Femur (tissue), 1 donor: ENCODE measurements at regions not wholly inside any gene's neighbourhood (a gene's known extent, or its start where the extent isn't known, plus 50 kb on each side); places are given as distances from the start of the nearest gene placed in this dataset.
"Not testable (repeated sequence)": the region's sequence is repeated elsewhere in the genome, so short reads cannot be mapped to it uniquely, and the experiment has no call there.

Experiments
- DNase-seq: peaks from one replicate; pipeline ENCODE4 v3.0.0-alpha.2; 2017

GRCh38 chr15:32342772-32343199 is 60.3 kb downstream of the GOLGA8K start:
- DNase-seq: peak; percentile 18

DNA sequence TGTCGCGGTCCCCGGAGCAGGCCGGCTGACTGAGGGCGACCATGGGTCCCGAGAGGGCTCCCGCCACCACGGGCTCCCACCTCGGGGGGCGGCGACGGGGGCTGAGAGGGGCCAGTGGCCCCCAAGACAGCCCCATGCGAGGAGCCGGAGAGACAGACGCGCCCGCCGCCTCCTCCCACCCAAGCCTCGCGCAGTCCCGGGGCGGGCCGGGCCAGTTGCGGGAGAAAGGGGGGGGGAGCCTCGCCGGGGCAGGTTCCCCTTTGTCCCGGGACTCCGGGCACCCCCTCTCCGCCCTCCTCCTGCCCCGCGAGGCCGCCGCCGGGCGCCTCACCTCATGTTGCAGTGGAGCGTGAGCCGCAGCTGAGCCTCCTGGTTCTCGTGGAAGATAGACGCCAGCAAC is 60.8 kb downstream of the GOLGA8K start:
- not testable (repeated sequence) for DNase-seq

DNA sequence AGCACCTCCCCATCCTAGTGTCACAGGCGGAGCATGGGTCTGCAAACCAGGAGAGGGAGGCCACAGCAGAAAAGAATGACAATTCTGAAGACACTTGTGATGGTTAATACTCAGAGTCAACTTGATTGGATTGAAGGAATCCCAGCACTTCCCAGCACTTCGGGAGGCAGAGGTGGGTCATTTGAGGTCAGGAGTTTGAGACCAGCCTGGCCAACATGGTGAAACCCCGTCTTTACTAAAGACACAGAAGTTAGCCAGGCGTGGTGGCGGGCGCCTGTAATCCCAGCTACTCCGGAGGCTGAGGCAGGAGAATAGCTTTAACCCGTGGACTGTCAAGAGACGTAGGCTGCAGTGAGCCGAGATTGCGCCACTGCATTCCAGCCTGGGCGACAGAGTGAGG is 61.6 kb downstream of the GOLGA8K start:
- not testable (repeated sequence) for DNase-seq

GRCh38 chr15:32336804-32337203 is 66.3 kb downstream of the GOLGA8K start:
- DNase-seq: not testable (repeated sequence)

- DNase-seq: peak; percentile 0
These were observed 79.7 kb downstream of the GOLGA8K start for GRCh38 chr15:32323353-32323752.

- DNase-seq: not testable (repeated sequence)
These were observed 83.8 kb downstream of the GOLGA8K start for GRCh38 chr15:32319247-32319646.

GRCh38 chr15:32316482-32316881 is 86.6 kb downstream of the GOLGA8K start:
- DNase-seq: not testable (repeated sequence)

DNA sequence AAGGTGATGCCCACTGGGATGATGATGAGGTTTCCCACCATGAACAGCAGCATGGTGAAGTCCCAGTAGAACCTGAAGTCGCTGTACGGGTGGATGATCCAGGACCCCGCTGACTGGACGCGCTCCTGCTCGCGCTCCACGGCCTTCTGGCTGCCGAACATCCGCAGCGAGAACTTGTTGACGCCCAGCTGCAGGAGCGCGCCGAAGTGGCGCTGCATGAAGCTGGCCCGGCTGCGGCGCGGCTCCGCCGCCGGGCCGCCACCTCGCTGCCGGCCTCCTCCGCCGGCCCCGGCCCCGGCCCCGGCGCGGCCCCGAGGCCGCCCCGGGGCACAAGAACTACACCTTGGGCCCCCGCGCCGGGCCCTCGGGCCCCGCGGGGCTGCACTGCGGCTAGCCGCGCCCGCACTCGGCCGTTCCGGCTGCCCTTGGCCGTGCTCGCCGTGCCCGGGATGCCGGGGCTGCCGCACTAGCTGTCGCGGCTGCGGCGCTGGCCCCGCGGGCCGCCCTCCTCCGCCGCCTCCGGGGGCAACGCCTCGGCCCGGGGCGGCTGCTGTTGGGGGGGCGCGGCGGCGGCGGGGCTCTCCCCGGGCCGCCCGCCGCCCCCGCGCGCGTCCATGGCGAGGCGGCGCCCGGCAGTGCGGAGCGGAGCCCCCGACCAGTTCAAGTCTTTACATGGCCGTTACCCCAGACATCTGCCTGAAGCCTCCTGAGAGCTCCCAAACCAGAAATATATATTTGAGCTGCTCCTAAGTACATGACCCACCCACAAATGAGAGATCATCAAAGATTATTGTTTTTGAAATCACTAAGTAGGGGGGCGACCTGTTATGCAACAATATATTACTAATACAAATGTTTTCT is 87.8 kb downstream of the GOLGA8K start:
- DNase-seq: not testable (repeated sequence)

- peak; percentile 4 for DNase-seq
These were observed 89.5 kb downstream of the GOLGA8K start for GRCh38 chr15:32313446-32314209.

GRCh38 chr15:32312721-32313120 is 90.4 kb downstream of the GOLGA8K start:
- DNase-seq: peak; percentile 4

- not testable (repeated sequence) for DNase-seq
These were observed 95.5 kb downstream of the GOLGA8K start for GRCh38 chr15:32307592-32307991.

DNA sequence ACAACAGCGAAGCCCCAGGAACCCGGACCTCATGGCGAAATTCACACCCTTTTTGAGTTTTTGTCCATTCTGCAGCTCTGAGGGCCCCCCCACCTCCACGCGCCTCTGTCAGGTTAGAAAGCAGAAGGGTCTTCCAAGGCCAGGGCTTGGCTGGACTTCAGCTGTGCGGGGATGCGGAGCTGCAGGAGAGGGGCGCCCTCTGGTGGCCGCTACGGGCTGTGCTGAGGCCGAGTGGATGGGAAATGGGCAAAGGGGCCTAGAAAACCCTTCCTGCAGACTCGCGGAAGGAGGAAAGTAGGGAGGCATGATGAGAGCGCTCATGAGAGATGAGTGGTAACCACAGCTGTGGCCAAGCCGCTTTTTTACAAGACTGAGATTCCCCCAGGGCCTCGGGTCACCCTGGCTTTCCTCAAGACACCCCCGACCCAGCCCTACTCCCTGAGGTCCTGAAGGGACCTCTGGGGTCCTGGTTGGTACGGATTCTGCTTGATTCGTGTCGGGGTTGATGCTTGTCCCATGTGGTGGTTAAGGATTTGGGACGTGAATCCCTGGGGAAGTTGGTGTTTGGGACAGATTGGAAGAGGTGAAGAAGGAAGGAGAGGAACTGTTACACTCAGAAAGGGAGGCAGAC is 126.8 kb downstream of the GOLGA8K start:
- peak; percentile 1 for DNase-seq

DNA sequence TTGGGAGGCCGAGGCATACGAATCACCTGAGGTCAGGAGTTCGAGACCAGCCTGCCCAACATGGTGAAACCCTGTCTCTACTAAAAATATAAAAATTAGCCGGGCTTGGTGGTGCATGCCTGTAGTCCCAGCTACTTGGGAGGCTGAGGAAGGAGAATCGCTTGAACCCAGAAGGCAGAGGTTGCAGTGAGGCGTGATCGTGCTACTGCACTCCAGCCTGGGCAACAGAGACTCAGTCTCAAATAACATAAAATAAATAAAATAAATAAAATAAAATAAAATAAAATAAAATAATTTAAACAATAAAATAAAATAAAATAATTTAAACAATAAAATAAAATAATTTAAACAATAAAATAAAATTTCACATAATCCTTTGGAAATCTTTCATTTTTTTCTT is 149.1 kb downstream of the GOLGA8K start:
- DNase-seq: not testable (repeated sequence)

DNA sequence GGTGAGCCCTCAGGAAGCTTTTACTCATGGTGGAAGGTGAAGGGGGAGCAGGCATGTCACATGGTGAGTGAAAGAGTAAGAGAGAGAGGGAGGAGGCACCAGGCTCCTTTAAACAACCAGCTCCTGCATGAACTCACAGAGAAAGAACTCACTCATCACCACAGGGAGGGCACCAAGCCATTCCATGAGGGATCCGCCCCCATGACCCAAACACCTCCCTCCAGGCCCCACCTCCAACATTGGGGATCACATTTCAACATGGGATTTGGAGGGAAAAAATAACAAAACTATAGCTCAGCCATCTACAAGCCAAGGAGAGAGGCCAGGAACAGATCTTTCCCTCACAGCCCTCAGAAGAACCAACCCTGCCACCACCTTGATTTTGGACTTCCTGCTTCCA is 153.9 kb downstream of the GOLGA8K start:
- DNase-seq: not testable (repeated sequence)

GRCh38 chr15:32243727-32244126 is 159.4 kb downstream of the GOLGA8K start:
- DNase-seq: not testable (repeated sequence)

DNA sequence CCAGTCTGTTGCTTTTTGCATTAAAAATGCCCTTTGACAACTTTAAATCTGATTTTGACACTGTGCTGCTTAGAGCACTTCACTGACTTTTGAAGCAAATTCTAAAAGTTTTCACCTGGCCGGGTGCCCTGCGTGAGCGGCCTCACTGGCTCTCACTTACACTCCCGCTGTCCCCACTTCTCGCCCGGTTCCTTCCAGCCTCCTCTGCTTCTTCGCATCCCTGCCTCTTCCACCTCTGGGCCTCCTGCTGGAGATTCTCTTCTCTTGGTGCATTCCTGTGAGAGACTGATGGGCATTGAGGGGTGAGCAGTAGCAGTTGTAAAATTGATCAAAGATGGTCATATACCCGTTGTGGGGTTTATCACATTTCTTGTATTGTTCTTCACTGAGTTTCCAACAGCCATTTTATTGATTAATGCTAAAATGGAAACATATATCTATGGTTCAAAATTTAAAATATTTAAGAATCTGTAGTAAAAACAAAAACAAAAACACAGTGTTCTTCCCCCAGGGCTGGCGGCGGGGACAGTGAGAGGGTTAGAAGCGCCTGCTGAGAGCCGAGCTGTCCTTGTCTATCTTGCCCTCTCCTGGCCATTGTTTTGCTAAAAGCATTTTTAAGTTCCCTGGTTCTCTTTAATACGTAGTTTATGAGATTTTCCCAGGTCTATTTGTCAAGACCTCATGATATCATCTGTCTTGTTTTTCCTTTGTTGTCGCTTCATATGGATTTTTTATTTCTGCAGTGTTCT is 160.1 kb downstream of the GOLGA8K start:
- DNase-seq: not testable (repeated sequence)

DNA sequence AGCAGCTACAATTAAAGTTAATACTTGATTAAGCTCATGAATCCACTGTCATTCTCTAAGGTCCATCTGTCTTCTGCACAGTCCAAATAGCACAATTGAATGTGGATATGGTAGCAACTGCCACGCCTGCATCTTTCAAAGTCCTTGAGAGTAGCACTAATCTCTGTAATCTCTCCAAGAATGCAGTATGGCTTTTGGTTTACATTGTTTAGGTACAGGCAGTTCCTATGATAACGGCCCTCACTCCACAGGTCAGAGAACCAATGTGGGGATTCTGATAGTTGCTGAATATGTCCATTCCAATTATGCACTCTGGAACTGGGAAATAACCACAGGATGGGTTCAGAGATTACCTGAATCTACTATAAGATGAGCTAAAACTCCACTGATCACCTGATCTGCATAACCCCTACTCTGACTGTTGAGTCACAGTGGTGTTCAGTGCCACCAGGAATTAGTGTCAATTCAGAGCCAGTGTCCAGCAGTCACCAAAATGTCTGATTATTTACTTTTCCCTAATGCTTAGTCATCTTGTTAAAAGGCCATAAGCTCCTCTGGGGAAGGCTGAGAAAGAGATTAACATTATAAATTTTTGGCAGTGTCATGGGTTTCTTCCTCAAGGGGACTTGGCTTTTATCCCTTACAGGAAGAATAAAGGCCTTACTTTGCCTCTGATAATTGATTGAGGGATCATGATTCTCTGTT is 175.5 kb downstream of the GOLGA8K start:
- not testable (repeated sequence) for DNase-seq

DNA sequence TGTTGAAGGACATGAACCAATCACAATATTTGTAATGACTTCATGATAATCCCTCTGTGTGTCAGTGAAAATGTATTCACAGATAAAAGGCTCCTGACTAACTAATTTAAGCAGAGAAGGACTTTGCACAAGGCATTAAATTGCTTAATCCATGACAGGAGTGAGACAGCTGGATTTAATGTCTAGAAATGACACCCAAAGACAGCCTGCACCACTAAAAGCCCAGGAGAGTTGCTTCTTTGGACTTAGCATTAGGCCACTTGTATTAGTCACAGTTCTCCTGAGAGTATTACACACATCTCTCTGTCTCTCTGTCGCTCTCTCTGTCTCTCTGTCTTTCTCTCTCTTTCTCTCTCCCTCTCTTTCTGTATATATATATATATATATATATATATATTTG is 180.4 kb downstream of the GOLGA8K start:
- DNase-seq: no peak
